Stimulated activated CD8-positive, alpha-beta memory T cell treated with anti-CD3 and anti-CD28 coated beads, Interleukin-2, amount 100 ng/mL, for 48 hours (primary cell): ENCODE measurements at regions not wholly inside any gene's neighbourhood (a gene's known extent, or its start where the extent isn't known, plus 50 kb on each side); places are given as distances from the start of the nearest gene placed in this dataset.
"Not testable (repeated sequence)": the region's sequence is repeated elsewhere in the genome, so short reads cannot be mapped to it uniquely, and the experiment has no call there.

Source experiments
- DNase-seq, 2 donors: peaks; one replicate each; pipeline ENCODE4 v3.0.0-alpha.2; 2020; ENCODE audit warnings: low read depth in 2 of 2

- not testable (repeated sequence) for DNase-seq
Measured at GRCh38 chr20:29320216-29320949, 1937.1 kb upstream of the DEFB115 start.

DNA sequence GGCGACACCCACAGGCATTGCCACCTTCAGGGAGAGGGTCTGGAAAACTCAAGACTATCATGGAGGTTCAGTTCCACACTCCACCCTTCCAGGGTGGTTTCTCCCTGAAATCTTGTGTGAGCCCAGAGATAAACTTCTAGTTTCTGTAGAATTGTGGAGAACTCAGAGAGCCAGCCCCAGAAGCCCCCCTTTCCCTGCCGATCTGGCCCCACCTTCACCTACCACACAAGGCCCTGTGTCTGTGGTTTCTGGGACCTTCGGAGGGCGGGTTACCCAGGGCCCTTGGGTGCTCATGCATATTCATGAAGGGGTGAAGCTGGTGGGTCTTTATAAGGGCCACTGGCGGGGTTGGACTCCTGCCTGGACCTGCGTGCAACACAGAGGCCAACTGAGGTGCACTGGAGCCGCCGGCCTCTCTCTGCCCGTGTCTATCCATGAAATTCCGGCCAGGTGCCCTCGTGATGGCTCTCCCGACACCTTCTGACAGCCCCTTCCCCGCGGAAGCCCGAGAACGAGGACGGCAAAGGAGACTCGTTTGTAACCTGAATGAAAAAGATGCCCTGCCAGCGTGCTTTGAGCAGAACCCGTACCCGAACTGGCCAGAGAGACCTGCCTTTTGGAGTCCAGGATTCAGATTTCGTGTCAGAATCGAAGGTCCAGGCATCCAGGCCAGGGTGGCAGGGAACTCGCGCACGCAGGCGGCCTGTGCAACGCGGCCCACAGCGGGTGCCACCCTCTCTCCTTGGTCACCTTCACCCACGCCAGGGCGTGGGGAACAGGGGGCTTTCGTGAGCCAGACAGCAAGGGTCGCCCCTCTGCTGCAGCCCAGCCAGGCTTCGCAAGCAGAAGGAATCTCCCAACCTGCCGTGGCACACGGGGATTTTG lies 1933.6 kb upstream of the DEFB115 start:
- not testable (repeated sequence) for DNase-seq

- not testable (repeated sequence) for DNase-seq
Measured at GRCh38 chr20:29324516-29325303, 1932.8 kb upstream of the DEFB115 start.

DNA sequence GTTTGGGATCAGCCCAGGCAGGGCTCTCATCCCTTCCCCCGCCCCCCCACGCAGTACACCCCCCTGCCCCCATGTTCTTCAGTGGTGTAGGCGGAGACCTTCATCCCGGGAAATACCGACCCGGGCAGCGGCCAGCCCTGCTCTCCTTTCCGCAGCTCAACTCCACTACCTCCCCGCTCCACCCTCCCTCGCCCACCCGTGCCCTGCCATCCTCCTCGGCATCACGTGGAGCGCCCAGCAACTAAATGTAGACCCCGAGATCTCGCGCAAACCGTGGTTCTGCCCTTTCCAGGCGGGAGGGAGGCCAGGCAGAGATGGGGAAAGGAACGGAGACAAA lies 1932.2 kb upstream of the DEFB115 start:
- no peak for DNase-seq

DNA sequence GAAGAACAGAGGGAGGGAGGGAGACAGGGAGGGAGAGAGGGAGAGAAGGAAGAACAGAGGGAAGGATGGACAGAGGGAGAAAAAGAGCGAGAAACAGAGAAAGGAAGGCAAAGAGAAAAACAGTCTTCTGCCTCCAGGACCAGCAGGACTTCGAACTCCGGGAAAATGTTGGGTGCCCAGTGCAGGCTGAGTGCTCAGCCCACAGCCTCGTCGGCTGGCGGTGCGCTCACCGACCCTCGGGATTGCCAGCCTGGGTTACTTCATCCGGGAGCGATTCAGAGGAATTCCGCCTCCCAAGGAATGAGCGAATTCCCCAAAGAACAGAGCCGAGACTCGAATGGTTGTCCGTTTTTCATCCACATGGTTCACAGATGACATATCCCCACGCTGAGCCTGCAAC lies 1931.7 kb upstream of the DEFB115 start:
- DNase-seq: not testable (repeated sequence)

- no peak for DNase-seq
Measured at GRCh38 chr20:29326376-29327070, 1930.9 kb upstream of the DEFB115 start.

DNA sequence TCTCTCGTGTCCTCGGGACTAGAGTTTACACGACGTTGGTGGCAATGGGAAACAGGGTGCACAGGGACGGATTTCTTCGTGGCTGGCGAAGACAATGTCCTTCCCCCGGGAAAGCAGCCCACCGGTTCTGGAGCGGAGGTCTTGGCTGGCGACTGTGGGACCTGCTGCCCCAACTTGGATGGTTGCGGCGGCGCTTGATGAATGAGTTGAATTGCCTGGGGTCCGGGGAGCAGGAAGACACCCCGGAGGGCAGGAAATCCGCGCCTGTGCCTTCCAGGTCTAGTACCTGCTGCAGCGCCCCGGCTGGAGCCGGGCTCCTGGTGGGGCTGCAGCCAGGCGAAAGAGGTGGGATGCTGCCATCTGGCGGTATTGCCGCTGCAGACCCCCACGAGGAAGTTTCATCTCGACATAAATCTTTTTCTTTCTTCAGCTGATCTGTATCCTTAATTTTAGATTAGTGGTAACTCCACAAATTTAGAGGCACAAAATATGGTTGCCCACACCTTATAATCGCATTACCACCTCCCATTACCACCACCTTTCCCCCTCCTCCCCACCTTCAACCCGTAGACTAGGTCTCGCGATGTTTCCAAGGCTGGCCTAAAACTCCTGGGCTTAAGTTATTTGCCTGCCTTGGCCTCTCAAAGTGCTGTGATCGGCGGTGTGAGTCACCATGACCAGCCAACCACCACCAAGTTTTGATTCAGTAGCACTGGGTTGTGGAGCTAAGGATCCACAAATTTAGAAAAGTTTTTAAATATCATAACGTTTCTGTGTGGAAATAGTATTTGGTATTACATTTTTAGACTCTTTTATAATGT lies 1929.7 kb upstream of the DEFB115 start:
- DNase-seq: peak in 1 of 2 donors; percentile 42

DNA sequence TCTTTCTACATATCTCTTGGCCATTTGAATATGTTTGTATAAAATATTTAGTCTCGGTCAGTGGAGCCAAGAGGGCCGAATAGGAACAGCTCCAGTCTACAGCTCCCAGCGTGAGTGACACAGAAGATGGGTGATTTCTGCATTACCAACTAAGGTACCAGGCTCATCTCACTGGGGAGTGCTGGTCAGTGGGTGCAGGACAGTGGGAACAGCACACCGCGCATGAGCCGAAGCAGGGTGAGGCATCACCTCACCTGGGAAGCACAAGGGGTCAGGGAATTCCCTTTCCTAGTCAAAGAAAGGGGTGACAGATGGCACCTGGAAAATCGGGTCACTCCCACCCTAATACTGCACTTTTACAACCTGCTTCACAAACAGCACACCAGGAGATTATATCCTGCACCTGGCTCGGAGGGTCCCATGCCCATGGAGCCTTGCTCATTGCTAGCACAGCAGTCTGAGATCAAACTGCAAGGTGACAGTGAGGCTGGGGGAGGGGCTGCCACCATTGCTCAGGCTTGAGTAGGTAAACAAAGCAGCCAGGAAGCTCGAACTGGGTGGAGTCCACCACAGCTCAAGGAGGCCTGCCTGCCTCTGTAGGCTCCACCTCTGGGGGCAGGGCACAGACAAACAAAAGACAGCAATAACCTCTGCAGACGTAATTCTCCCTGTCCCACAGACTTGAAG lies 1926.9 kb upstream of the DEFB115 start:
- not testable (repeated sequence) for DNase-seq

GRCh38 chr20:29349836-29350235 lies 1907.6 kb upstream of the DEFB115 start:
- DNase-seq: no peak

DNA sequence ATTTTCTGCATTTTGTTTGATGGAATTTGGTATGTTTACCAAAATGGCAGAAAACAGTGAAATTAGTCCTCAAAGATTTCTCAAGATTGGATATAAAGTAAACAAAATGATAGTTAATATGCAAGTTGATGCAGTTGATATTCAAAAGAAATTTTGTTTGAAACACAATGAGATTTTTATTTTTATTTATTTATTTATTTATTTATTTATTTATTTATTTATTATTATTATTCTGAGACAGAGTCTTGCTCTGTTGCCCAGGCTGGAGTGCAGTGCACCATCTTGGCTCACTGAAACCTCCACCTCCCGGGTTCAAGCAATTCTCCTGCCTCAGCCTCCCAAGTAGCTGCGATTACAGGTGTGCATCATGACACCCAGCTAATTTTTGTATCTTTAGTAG lies 1881.5 kb upstream of the DEFB115 start:
- not testable (repeated sequence) for DNase-seq

DNA sequence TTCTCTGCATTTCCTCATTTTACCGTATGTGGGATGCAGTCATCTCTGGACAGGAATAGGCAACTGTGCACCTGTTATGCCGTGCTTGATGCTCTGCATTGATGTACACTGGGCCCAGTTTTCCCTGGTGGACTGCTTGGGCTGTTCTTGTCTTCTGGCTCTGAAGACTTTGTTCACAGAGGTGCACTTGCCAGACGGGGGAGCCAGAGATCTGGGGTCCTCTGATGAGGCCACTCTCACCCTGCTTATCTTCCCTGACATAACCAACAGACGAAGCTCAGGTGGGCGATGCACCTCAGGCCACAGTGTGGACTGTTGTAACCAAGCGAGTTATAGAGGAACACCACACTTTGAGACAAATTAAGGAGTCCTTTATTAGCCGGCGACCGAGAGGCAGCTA lies 1864.6 kb upstream of the DEFB115 start:
- DNase-seq: not testable (repeated sequence)

GRCh38 chr20:29408034-29408695 lies 1849.3 kb upstream of the DEFB115 start:
- DNase-seq: no peak

- DNase-seq: not testable (repeated sequence)
Measured at GRCh38 chr20:29408707-29409106, 1848.8 kb upstream of the DEFB115 start.

GRCh38 chr20:29409160-29409689 lies 1848.2 kb upstream of the DEFB115 start:
- DNase-seq: not testable (repeated sequence)

GRCh38 chr20:29409833-29410805 lies 1847.3 kb upstream of the DEFB115 start:
- DNase-seq: no peak

DNA sequence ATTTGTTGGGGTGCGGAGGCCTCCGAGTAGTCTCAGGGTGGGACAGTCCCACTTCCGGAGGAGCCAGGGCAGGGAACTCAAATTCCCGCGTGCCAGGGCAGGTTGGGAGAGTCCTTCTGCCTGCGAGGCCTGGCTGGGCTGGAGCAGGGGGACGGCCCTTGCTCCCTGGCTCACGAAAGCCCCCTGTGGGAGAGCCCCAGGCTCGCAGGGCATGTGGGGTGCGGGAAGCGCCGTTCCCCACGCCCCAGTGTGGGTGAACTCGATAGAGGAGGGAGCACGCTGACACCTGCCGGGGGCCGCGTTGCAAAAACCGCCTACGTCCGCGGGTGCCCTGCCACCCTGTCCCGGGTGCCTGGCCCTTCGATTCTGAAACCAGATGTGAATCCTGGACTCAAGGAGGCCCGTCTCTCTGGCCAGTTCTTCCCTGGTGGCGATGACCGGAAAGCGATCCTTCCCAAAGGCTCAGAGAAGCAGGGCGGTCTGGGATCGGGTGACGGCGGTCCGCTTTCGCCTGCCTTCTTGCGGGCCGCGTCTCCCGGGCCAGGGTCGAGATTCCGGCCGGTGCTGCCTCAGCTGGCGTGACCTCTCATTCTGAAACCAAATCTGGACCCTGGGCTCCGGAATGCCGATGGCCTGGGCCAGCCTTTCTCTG lies 1846.5 kb upstream of the DEFB115 start:
- no peak for DNase-seq

DNA sequence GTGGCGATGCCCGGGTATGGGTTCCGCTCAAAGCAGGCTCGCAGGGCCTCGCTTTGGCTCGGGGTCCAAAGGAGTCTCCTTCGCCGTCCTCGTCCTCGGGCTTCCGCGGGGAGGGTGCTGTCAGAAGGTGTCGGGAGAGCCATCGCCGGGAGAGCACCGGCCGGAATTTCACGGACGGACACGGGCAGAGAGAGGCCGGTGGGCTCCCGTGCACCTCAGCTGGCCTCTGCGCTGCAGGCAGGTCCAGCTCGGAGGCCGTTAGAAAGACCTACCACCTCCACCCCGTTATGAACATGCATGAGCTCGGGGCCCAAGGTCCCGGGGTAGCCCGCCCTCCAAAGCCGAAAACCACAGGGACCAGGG lies 1846.0 kb upstream of the DEFB115 start:
- DNase-seq: not testable (repeated sequence)

- DNase-seq: no peak
Measured at GRCh38 chr20:29419378-29419777, 1838.1 kb upstream of the DEFB115 start.
